ENCODE measurements at regions not wholly inside any gene's neighbourhood (a gene's known extent, or its start where the extent isn't known, plus 50 kb on each side); places are given as distances from the start of the nearest gene placed in this dataset.
"Not testable (repeated sequence)": the region's sequence is repeated elsewhere in the genome, so short reads cannot be mapped to it uniquely, and the experiment has no call there.

DNA sequence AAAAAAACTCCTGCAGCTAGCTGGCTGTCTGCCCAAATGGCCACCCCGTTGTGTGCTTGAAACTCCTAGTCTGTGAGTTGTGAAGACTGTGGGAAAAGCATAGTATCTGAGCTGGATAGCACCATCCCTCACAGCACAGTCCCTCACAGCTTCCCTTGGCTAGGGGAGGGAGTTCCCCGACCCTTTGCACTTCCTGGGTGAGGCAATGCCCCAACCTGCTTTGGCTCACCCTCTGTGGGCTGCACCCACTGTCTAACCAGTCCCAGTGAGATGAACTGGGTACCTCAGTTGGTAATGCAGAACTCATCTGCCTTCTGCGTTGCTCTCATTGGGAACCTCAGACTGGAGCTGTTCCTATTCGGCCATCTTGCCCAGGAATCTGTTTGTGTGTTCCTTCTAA, 260.6 kb upstream of the STXBP5 start:
- DNase-seq = no peak

DNA sequence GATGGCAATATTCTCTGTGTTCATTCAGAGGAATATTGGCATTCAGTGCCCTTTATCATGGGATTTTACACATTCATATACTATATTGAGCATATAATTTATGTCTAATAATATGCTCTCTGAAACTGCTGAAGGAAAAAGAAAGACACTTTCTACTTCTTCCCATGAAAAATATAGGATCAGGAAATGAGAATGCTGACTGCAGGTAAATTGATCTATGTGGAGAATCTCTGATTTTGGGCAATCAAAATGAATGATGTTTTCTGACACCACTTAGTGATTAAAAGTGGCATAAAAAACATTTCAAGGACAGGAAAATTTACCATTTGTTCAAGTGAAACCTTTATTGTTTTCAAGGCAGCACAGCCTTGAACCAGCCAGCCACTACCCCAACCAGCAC, 260.1 kb upstream of the STXBP5 start:
- no peak for DNase-seq

GRCh38 chr6:146944809-146945208, 259.4 kb upstream of the STXBP5 start:
- DNase-seq = no peak

DNA sequence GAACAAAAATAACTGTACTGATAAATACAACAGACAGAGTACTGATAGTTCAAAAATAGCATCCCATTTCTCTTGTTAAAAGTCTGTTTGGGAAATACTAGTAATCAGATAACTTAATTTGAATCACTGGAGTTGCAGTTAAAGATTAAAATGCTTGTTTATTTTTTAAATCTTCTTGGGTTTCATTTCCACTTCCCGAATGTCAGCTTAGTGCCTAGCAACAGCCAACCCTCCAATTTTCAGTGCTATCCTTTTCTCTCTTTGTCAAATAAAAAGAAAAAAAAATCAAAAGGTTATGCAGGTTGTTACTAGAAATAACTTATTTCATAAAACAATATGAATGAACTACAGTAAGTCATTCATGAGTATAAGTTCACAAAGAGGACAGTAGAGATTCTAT, 257.7 kb upstream of the STXBP5 start:
- no peak for DNase-seq

GRCh38 chr6:146948790-146949342, 255.4 kb upstream of the STXBP5 start:
- DNase-seq = no peak

DNA sequence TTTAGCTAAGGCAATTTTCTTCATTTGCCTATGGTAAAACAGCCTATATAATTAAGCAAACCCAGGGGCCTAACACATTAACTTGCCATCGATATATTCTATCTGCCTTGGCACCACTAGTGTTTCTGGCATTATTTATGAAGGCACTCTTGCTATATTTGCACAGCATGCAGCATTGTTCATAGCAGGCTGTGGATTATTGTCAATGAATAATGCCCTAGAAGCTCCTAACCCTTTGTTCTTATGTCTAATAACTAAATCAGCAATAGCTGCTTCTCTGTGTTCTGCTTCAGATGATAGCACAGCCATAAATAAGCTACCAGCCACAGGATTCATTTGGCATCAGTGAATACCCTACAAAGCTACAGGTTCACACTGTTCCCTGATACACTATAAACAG, 254.8 kb upstream of the STXBP5 start:
- DNase-seq = no peak

DNA sequence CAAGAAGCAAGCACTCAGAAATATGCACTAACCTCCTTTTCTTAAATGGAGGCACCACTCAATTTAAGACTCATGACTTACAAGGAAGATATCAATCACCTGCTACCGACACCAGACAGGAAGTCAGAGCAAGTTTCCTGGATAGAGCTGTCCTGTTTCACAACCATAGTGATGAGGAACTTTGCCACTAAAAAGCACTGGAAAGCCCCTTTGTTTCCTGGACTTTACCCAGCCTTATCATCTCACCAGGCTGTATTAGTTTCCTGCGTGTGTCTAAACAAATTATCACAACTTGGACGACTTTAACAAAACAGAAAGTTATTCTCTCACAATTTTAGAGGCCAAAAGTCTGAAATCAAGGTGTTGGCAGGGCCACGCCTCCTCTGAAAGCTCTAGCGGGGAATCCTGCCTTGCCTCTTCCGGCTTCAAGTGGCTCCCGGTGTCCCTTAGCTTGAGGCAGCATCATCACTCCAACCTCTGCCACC, 253.8 kb upstream of the STXBP5 start:
- no peak for DNase-seq

- no peak for DNase-seq
These were observed 248.6 kb upstream of the STXBP5 start for GRCh38 chr6:146955570-146955969.

- DNase-seq = no peak
These were observed 246.8 kb upstream of the STXBP5 start for GRCh38 chr6:146957181-146958093.

DNA sequence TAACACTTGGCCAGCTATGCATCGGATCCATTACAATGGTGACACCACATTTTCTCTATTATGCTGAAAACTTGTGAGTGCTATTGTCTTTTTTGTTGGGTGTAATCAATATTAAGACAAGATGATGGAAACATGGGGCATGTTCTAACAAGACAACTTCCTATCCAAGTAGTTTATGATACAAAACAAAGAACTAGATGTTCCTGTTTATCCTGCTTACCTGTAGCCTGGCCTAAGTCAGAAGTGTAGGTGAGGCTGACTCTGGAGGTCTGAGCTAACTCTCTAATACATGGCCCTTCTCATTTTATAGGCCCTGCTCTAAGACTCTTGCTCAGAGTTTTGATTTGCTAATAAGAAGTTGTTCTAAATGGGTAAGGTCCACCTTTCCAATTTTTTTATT, 242.4 kb upstream of the STXBP5 start:
- no peak for DNase-seq

DNA sequence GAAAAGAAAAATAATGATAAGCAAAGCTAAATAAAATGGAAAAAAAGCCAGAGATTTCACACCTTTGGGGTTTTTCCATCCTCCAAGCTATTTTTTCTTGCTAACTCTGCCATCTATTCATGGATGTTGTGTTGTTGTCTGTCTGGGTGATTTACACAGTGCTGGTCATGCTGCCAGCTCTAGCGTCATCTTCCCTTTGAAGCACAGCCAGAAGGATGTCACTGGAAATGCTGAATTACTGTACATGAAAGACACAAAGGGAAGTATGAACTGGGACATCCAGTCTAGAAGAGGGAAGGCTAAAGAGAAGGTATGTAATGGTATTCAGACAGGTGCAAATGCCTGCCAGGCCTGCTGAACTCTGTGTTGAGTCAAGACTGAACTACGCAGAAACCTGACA, 241.9 kb upstream of the STXBP5 start:
- no peak for DNase-seq

GRCh38 chr6:146965110-146965689, 239.0 kb upstream of the STXBP5 start:
- DNase-seq = no peak

- no peak for DNase-seq
These were observed 236.0 kb upstream of the STXBP5 start for GRCh38 chr6:146968041-146968760.

DNA sequence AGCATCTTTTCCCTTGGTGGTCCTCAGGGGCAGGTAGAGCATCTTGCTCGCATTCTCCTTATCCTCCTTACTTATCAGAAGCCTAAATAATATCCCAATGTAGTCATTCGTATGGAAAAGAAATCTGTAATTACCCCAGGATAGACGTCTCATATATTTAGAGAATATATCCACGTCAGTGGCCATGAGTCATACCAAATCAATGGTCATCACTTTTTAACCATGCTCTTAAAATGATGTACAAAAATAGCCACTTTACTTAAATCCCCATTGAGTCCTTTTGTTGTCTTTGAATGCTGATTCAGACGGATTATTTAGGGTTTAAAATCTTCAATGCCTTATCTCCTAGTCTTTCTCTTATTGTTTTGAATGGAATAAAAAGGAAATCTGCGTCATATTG, 231.7 kb upstream of the STXBP5 start:
- no peak for DNase-seq

GRCh38 chr6:146974351-146974750, 229.9 kb upstream of the STXBP5 start:
- no peak for DNase-seq

DNA sequence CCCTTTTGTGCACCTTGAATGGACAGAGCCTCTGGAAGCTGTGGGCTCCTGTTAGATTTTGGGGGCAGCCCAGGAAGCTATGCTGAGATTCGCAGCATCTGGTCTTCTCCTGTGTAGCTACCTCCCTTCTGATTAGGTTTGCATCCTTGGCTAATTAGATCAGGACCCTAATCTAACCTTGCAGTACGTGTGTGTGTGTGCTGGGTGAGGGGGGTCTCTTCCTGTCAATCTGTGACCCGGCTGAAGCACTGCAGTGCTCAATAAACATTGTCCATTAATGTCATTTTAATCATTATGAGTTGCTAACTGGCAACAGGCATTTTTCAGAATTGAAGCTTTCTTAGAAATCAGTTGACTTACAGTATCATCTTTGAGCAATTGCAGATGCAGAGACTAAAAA, 229.1 kb upstream of the STXBP5 start:
- no peak for DNase-seq

DNA sequence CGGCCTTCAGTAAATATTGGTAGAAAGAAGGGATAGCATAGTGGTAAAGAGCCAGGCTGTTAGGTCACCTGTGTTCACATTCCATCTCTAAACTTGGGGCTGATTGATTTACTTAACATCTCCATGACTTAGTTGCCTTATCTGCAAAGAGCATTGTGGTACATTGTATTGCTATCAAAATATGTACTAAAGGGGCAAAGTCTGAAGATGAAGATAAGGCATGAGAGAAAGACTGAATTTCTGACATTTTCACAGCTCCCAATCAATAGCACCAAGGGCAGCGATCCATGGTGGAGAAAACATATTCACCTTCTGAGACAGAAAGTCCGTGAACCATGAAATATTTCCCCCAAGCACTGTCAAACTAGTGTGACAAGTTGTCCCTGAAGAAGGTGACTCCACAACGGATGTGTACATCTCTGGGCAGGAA, 223.3 kb upstream of the STXBP5 start:
- no peak for DNase-seq

DNA sequence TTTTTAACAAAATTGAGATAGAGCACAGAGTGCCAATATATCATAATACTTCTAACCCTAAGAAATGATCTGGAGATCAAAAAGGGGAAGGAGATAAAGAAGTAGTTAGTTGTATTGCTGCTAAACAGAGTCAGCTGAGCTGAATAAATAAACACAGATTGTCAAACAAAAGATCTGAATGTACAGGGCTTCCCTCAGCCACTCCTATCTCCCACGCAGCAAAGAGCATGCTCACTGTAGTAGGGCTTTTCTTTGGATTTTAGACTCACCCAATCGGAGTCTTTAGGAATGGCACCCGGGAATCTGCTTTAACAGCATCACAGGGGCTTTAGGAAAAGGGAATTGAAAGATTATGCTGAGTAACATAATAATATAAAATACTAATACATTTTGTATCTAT, 222.2 kb upstream of the STXBP5 start:
- no peak for DNase-seq

DNA sequence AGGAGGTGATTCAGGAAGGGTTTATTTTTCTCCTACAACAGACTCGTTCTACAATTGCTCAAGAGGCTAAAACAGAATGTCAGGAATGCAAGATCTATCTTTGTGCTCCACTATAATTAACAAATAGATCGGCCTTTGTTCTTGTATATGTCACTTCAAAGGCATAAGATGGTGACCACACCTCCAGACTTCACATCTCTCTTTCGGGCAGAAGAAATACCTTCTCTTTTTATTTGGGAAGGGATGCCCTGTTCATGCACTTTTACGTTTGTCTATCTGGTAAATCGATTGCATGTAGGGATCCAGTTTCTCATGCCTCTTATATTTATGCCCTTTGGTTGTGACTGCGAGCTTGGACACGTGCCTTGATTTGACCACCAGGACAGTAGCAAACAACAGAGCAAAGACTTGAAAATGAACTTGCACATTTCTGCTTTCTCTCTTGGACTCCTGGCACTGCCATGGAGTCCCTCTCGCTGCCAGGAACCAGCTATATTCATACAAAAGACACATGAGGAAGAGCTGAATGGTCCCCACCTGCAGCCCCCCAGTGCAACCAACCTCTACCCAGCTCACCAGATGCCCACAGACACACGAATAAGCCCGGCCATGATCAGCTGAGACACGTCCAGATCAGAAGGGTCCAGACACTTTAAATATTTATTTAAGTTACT, 219.8 kb upstream of the STXBP5 start:
- no peak for DNase-seq

GRCh38 chr6:146985111-146985510, 219.1 kb upstream of the STXBP5 start:
- DNase-seq = no peak

GRCh38 chr6:146985966-146986365, 218.3 kb upstream of the STXBP5 start:
- DNase-seq = no peak

DNA sequence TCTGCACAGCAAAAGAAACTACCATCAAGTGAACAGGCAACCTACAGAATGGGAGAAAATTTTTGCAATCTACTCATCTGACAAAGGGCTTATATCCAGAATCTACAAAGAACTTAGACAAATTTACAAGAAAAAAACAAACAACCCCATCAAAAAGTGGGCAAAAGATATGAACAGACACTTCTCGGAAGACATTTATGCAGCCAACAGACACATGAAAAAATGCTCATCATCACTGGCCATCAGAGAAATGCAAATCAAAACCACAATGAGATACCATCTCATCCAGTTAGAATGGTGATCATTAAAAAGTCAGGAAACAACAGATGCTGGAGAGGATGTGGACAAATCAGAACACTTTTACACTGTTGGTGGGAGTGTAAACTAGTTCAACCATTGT, 216.3 kb upstream of the STXBP5 start:
- DNase-seq = not testable (repeated sequence)

DNA sequence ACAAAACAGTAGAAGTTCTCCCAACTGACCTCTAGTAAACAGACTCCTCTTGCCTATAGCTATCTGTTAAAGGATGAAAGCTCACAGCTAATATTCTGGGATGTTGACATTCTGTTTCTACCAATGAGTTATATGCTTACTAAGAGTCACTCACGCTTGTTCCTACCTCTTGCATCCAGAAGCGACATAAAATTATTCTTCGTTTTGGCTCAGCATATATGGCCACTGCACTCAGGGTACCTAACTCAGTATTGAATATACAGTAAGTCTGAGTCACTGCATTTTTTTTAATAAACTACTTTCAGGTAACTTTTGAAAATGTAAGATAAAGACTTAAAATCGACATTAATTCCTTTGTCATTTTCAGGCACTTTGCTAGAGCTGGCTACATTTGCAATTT, 214.4 kb upstream of the STXBP5 start:
- DNase-seq = no peak

Measured in stimulated activated CD4-positive, alpha-beta T cell treated with anti-CD3 and anti-CD28 coated beads, Interleukin-4, amount 100 ng/mL, for 24 hours (primary cell).